Omental fat pad (tissue), 3 donors: ENCODE measurements at regions not wholly inside any gene's neighbourhood (a gene's known extent, or its start where the extent isn't known, plus 50 kb on each side); places are given as distances from the start of the nearest gene placed in this dataset.
"Not testable (repeated sequence)": the region's sequence is repeated elsewhere in the genome, so short reads cannot be mapped to it uniquely, and the experiment has no call there.

Experiments used
- ATAC-seq: fragments of 150-250 bp; one replicate; pipeline ENCODE4 v1.9.1; 2016; ENCODE audit warnings: mild to moderate bottlenecking, moderate library complexity; ENCODE audit not compliant: low FRiP score
- DNase-seq: peaks from one replicate; pipeline ENCODE4 v3.0.0-alpha.2; 2019; ENCODE audit warnings: low spot score
- TF ChIP-seq, protein P1 (sequence below), 3 donors: fragments of 450-650 bp; IDR thresholded peaks; one replicate each; pipeline ENCODE4 v1.5.1; 2016 to 2017; ENCODE audit warnings: antibody characterized with exemption in 3 of 3, mild to moderate bottlenecking in 3 of 3, moderate library complexity in 2 of 3

DNA sequence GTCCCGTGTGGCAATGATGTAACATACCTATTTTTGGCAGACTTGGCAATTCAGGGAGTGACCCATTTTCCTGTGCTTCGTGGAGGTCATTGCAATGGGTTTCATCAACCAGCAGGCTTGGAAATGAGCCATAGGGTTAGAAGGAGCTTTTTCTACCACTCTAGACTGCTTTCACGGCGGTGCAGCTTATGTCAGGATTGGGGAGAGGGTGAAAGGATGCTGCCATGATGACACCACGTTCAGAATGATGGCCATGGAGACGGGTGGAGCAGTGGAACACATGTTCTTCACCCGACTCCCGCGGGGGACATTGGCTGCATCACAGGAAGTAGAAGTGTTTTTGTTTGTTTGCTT is 220.2 kb downstream of the EMX2 start:
- DNase-seq (no peak), ATAC-seq (no peak)
- TF ChIP-seq, protein P1, sequence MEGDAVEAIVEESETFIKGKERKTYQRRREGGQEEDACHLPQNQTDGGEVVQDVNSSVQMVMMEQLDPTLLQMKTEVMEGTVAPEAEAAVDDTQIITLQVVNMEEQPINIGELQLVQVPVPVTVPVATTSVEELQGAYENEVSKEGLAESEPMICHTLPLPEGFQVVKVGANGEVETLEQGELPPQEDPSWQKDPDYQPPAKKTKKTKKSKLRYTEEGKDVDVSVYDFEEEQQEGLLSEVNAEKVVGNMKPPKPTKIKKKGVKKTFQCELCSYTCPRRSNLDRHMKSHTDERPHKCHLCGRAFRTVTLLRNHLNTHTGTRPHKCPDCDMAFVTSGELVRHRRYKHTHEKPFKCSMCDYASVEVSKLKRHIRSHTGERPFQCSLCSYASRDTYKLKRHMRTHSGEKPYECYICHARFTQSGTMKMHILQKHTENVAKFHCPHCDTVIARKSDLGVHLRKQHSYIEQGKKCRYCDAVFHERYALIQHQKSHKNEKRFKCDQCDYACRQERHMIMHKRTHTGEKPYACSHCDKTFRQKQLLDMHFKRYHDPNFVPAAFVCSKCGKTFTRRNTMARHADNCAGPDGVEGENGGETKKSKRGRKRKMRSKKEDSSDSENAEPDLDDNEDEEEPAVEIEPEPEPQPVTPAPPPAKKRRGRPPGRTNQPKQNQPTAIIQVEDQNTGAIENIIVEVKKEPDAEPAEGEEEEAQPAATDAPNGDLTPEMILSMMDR (IDR thresholded peaks at IDR 0.05): no peak

DNA sequence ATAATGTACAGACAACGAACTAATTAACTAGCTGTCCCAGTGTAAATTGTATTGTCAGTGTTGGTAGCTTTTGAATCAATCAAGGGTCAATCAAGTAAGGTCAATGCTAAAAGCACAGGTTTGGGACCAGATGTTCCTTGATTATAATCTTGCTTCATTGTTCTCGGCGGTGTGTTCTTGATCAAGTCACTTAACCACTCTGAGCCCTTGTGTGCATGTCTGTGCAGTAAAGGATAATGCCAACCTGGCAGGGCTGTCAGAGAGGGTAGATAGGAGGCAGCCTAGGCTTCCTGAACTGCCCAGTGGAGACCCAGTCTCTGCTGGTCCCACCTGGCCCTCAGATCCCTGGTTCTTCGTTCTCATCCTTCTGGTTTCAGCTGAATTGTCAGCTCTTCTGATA is 221.0 kb downstream of the EMX2 start:
- ATAC-seq (no peak), DNase-seq (no peak)
- TF ChIP-seq, protein P1 (IDR thresholded peaks at IDR 0.05): no peak

DNA sequence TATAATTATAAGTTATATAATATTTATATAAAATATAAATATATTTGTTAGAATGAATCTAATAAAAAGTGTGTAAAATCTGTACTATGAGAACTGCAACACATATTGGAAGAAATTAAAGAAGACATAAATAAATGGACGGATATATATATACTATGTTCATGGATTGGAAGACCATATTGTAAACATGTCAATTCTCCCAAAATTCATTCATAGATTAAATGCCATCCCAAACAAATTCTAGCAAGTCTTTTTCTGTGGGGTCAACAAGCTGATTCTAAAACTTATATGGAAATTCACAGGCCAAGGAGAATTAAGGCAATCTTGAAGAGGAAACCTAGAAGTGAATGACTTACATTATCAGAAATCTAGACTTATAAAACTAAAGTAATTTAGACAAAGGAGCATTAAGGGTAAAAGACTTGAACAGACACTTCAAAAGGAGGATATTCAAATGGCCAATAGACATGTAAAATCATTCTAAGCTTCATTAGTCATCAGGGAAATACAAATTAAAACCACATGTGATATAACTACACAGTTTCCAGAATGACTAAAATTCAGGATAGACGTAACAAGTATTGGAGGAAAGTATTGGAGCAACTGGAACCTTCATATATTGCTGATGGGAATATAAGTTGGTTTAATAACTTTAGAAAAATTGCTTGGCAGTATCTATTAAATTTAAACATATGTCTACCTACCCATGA is 225.9 kb downstream of the EMX2 start:
- no peak for ATAC-seq
- DNase-seq: no peak
- TF ChIP-seq, protein P1 (IDR thresholded peaks at IDR 0.05): no peak

DNA sequence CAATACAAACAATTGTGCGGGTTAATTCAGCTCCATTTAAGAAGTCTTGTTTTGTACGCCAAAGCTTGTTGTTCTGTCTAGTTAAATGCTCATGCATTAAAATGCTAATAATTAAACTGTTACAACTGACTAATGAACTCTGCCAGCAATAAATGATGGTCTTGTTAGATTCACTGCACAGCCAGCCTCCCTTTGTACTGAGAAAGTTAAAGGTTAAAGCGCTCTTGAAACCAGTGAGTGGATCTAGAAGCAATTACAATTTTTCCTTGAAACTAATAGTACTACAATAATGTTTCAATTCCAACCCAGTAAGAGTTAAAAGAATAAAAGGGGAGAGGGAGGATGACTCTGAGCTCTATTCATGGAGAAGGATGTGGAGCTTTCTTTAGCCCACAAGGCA is 233.0 kb downstream of the EMX2 start:
- no peak for ATAC-seq
- TF ChIP-seq, protein P1 (IDR thresholded peaks at IDR 0.05): no peak
- DNase-seq: no peak

DNA sequence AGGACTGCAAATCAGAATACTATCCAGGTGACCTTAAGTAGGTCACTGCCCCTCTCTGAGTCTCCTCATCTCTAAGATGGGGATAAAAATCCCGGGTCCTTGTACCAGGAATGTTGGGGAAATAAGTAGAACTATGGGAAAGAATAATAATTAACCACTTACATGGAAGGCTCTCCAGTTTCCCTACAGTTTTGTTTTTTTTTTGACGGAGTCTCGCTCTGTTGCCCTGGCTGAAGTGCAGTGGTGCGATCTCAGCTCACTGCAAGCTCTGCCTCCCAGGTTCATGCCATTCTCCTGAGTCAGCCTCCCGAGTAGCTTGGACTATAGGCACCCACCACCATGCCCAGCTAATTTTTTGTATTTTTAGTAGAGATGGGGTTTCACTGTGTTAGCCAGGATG is 234.7 kb downstream of the EMX2 start:
- ATAC-seq: not testable (repeated sequence)

DNA sequence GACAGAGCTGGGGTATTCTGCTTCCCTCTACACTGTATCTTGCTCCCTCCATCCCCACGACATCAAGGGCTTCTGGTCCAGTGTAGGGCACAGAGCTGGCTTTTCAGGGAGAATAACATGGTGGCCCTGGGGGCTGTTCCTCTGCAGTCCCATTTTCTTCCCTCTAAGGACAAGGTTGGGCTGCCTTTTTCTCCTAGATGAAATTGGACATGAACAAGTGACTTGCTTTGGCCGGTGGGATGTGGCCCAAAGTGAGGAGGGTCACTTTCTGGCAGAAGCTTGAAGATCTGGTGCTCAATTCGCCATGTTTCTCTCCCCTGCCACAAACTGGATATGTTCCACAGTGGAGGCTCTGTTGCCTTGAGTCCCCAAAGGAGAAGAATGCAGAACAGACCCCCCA is 235.7 kb downstream of the EMX2 start:
- TF ChIP-seq, protein P1 (IDR thresholded peaks at IDR 0.05): no peak
- ATAC-seq (no peak), DNase-seq (no peak)

More for the DNA sequence above, 234.7 kb downstream of the EMX2 start:
- DNase-seq: not testable (repeated sequence)

DNA sequence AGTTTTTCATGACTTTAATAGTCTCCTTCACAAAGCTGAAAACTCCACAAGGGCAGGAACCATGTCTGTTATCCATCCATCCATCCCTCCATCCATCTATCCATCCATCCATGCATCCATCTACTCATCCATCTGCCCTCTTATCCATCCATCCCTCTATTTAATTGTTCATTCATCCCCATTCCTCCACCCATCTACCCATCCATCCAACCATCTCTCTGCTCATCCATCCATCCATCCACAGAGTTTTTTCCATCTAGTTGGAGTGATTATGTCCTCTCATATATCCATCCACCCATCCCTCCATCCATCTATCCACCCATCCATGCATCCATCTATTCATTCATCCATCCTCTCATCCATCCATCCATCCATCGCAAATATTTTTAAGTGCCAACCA is 237.9 kb downstream of the EMX2 start:
- TF ChIP-seq, protein P1 (IDR thresholded peaks at IDR 0.05): no peak
- DNase-seq: no peak
- ATAC-seq: no peak
